Neural crest cell (in vitro differentiated cells): ENCODE measurements at regions not wholly inside any gene's neighbourhood (a gene's known extent, or its start where the extent isn't known, plus 50 kb on each side); places are given as distances from the start of the nearest gene placed in this dataset.

Experiments used
- DNase-seq: peaks from one replicate; pipeline ENCODE4 v3.0.0; 2021; ENCODE audit warnings: low read depth, mixed read lengths, low spot score
- H3K27ac Mint-ChIP-seq: one replicate; pipeline ENCODE4 v1.8.0; 2021; ENCODE audit warnings: mild to moderate bottlenecking, mixed read lengths; ENCODE audit not compliant: unreplicated experiment
- H3K27me3 Mint-ChIP-seq: 2 replicates; pipeline ENCODE4 v1.8.0; 2021; ENCODE audit warnings: low read depth, mild to moderate bottlenecking, mixed read lengths
- H3K36me3 Mint-ChIP-seq: 2 replicates; pipeline ENCODE4 v1.8.0; 2021; ENCODE audit warnings: low read depth, mild to moderate bottlenecking, mixed read lengths
- H3K4me1 Mint-ChIP-seq: 2 replicates; pipeline ENCODE4 v1.8.0; 2021; ENCODE audit warnings: mixed read lengths
- H3K4me3 Mint-ChIP-seq: one replicate; pipeline ENCODE4 v1.8.0; 2021; ENCODE audit warnings: mild to moderate bottlenecking, mixed read lengths
- H3K9me3 Mint-ChIP-seq: 2 replicates; pipeline ENCODE4 v1.8.0; 2021; ENCODE audit warnings: mixed read lengths
- CTCF ChIP-seq: fragments of 200-600 bp; sonication (generic); conservative IDR thresholded peaks from 2 replicates; pipeline ENCODE4 v1.5.0; 2021; ENCODE audit warnings: antibody characterized with exemption, mild to moderate bottlenecking

- no peak for TF ChIP-seq CTCF
- Mint-ChIP-seq H3K4me1 (peaks cover 11% of the 10 kb centered on the region), H3K27me3 (no peaks in the 10 kb centered on the region), H3K27ac (no peak overlapping the region), H3K4me3 (no peak overlapping the region), H3K36me3 (no peaks in the 10 kb centered on the region), H3K9me3 (no peaks in the 10 kb centered on the region)
- DNase-seq: no peak
These were observed 203.2 kb upstream of the ADAMTS9 start for GRCh38 chr3:64891021-64891420.

GRCh38 chr3:64890466-64890865 is 202.7 kb upstream of the ADAMTS9 start:
- Mint-ChIP-seq H3K27me3 (no peaks in the 10 kb centered on the region), H3K4me3 (no peak overlapping the region), H3K4me1 (peaks cover 10% of the 10 kb centered on the region), H3K27ac (no peak overlapping the region), H3K36me3 (no peaks in the 10 kb centered on the region), H3K9me3 (no peaks in the 10 kb centered on the region)
- no peak for TF ChIP-seq CTCF
- DNase-seq: no peak

- Mint-ChIP-seq H3K4me3 (no peak overlapping the region), H3K9me3 (no peaks in the 10 kb centered on the region), H3K4me1 (peaks cover 6% of the 10 kb centered on the region), H3K27ac (no peak overlapping the region), H3K36me3 (no peaks in the 10 kb centered on the region), H3K27me3 (no peaks in the 10 kb centered on the region)
- DNase-seq: no peak
- TF ChIP-seq CTCF: no peak
These were observed 202.2 kb upstream of the ADAMTS9 start for GRCh38 chr3:64890006-64890405.

GRCh38 chr3:64888840-64889392 is 201.1 kb upstream of the ADAMTS9 start:
- DNase-seq: no peak
- Mint-ChIP-seq H3K27me3 (no peaks in the 10 kb centered on the region), H3K27ac (no peak overlapping the region), H3K9me3 (no peaks in the 10 kb centered on the region), H3K4me3 (no peak overlapping the region), H3K4me1 (peaks cover 4% of the 10 kb centered on the region), H3K36me3 (no peaks in the 10 kb centered on the region)
- TF ChIP-seq CTCF: no peak

GRCh38 chr3:64888165-64888564 is 200.4 kb upstream of the ADAMTS9 start:
- H3K27me3 Mint-ChIP-seq: no peaks in the 10 kb centered on the region
- TF ChIP-seq CTCF: no peak
- no peak overlapping the region for H3K4me3 Mint-ChIP-seq
- H3K27ac Mint-ChIP-seq: no peak overlapping the region
- no peaks in the 10 kb centered on the region for H3K36me3 Mint-ChIP-seq
- no peaks in the 10 kb centered on the region for H3K9me3 Mint-ChIP-seq
- DNase-seq: no peak
- H3K4me1 Mint-ChIP-seq: peaks cover 4% of the 10 kb centered on the region

- Mint-ChIP-seq H3K27me3 (no peaks in the 10 kb centered on the region), H3K4me3 (no peak overlapping the region), H3K36me3 (no peaks in the 10 kb centered on the region), H3K27ac (no peak overlapping the region), H3K4me1 (peaks cover 2% of the 10 kb centered on the region), H3K9me3 (peaks cover 6% of the 10 kb centered on the region)
- DNase-seq: no peak
- no peak for TF ChIP-seq CTCF
These were observed 197.3 kb upstream of the ADAMTS9 start for GRCh38 chr3:64885055-64885454.
